ENCODE measurements at regions not wholly inside any gene's neighbourhood (a gene's known extent, or its start where the extent isn't known, plus 50 kb on each side); places are given as distances from the start of the nearest gene placed in this dataset.

GRCh38 chr1:216794586-216794985 is 71.4 kb upstream of the ESRRG start:
- Mint-ChIP-seq H3K9me3 (peaks cover 3 to 38% (median 14%) of the 10 kb centered on the region in 6 donors), H3K36me3 (no peaks in the 10 kb centered on the region)
- DNase-seq: no peak

GRCh38 chr1:216793973-216794372 is 70.7 kb upstream of the ESRRG start:
- Mint-ChIP-seq H3K4me3 (no peak overlapping the region), H3K36me3 (no peaks in the 10 kb centered on the region), H3K27ac (no peak overlapping the region), H3K9me3 (peaks cover 3 to 32% (median 13%) of the 10 kb centered on the region in 6 donors), H3K27me3 (ENCODE audit: low read depth in 3 of 3) (peaks cover 0 to 4% (median 1%) of the 10 kb centered on the region in 3 donors), H3K4me1 (no peaks in the 10 kb centered on the region)
- DNase-seq: no peak

More at GRCh38 chr1:216794586-216794985, 71.4 kb upstream of the ESRRG start:
- Mint-ChIP-seq H3K27me3 (ENCODE audit: low read depth in 3 of 3) (peaks cover 0 to 4% (median 1%) of the 10 kb centered on the region in 3 donors), H3K4me3 (no peak overlapping the region), H3K4me1 (no peaks in the 10 kb centered on the region), H3K27ac (no peak overlapping the region)

- Mint-ChIP-seq H3K4me1 (no peaks in the 10 kb centered on the region), H3K36me3 (no peaks in the 10 kb centered on the region), H3K9me3 (peaks cover 4 to 29% (median 11%) of the 10 kb centered on the region in 6 donors), H3K4me3 (no peak overlapping the region), H3K27ac (no peak overlapping the region), H3K27me3 (ENCODE audit: low read depth in 3 of 3) (peaks cover 0 to 4% (median 1%) of the 10 kb centered on the region in 3 donors)
- DNase-seq: no peak
Observed at GRCh38 chr1:216793303-216793702, 70.1 kb upstream of the ESRRG start.

- Mint-ChIP-seq H3K9me3 (peaks cover 11 to 37% (median 21%) of the 10 kb centered on the region in 6 donors), H3K4me3 (no peak overlapping the region), H3K4me1 (no peaks in the 10 kb centered on the region), H3K36me3 (peaks cover 0 to 2% (median 0%) of the 10 kb centered on the region in 3 donors), H3K27ac (no peak overlapping the region), H3K27me3 (ENCODE audit: low read depth in 3 of 3) (peaks cover 0 to 2% (median 1%) of the 10 kb centered on the region in 3 donors)
- no peak for DNase-seq
Observed at GRCh38 chr1:216788671-216789070, 65.4 kb upstream of the ESRRG start.

GRCh38 chr1:216785737-216786136 is 62.5 kb upstream of the ESRRG start:
- DNase-seq: no peak
- H3K27me3 Mint-ChIP-seq (ENCODE audit: low read depth in 3 of 3): peaks cover 0 to 2% (median 1%) of the 10 kb centered on the region in 3 donors
- peaks cover 0 to 4% (median 0%) of the 10 kb centered on the region in 3 donors for H3K36me3 Mint-ChIP-seq
- H3K4me1 Mint-ChIP-seq: no peaks in the 10 kb centered on the region
- peaks cover 11 to 39% (median 24%) of the 10 kb centered on the region in 6 donors for H3K9me3 Mint-ChIP-seq
- no peak overlapping the region for H3K27ac Mint-ChIP-seq
- H3K4me3 Mint-ChIP-seq: no peak overlapping the region

- Mint-ChIP-seq H3K36me3 (peaks cover 0 to 4% (median 0%) of the 10 kb centered on the region in 3 donors), H3K4me3 (no peak overlapping the region), H3K27me3 (ENCODE audit: low read depth in 3 of 3) (peaks cover 0 to 2% (median 0%) of the 10 kb centered on the region in 3 donors), H3K9me3 (peaks cover 11 to 38% (median 19%) of the 10 kb centered on the region in 6 donors), H3K27ac (no peak overlapping the region), H3K4me1 (no peaks in the 10 kb centered on the region)
- DNase-seq: no peak
Observed at GRCh38 chr1:216785221-216785620, 62.0 kb upstream of the ESRRG start.

GRCh38 chr1:216779686-216780085 is 56.5 kb upstream of the ESRRG start:
- DNase-seq: no peak
- H3K9me3 Mint-ChIP-seq: peaks cover 9 to 38% (median 13%) of the 10 kb centered on the region in 6 donors
- H3K27me3 Mint-ChIP-seq (ENCODE audit: low read depth in 3 of 3): peaks cover 0 to 4% (median 0%) of the 10 kb centered on the region in 3 donors
- no peak overlapping the region for H3K27ac Mint-ChIP-seq
- H3K4me1 Mint-ChIP-seq: no peaks in the 10 kb centered on the region
- peaks cover 0 to 4% (median 0%) of the 10 kb centered on the region in 3 donors for H3K36me3 Mint-ChIP-seq
- H3K4me3 Mint-ChIP-seq: no peak overlapping the region

GRCh38 chr1:216778737-216779136 is 55.5 kb upstream of the ESRRG start:
- Mint-ChIP-seq H3K36me3 (peaks cover 0 to 3% (median 0%) of the 10 kb centered on the region in 3 donors), H3K4me3 (no peak overlapping the region), H3K9me3 (peaks cover 5 to 31% (median 12%) of the 10 kb centered on the region in 6 donors), H3K27ac (no peak overlapping the region), H3K27me3 (ENCODE audit: low read depth in 3 of 3) (peaks cover 0 to 2% (median 0%) of the 10 kb centered on the region in 3 donors), H3K4me1 (no peaks in the 10 kb centered on the region)
- DNase-seq: no peak

- Mint-ChIP-seq H3K4me3 (no peak overlapping the region), H3K27me3 (ENCODE audit: low read depth in 3 of 3) (peaks cover 0 to 2% (median 0%) of the 10 kb centered on the region in 3 donors), H3K9me3 (peaks cover 3 to 30% (median 12%) of the 10 kb centered on the region in 6 donors), H3K27ac (no peak overlapping the region), H3K4me1 (no peaks in the 10 kb centered on the region), H3K36me3 (no peaks in the 10 kb centered on the region)
- DNase-seq: no peak
Observed at GRCh38 chr1:216777148-216777547, 53.9 kb upstream of the ESRRG start.
